ENCODE measurements at regions not wholly inside any gene's neighbourhood (a gene's known extent, or its start where the extent isn't known, plus 50 kb on each side); places are given as distances from the start of the nearest gene placed in this dataset.
"Not testable (repeated sequence)": the region's sequence is repeated elsewhere in the genome, so short reads cannot be mapped to it uniquely, and the experiment has no call there.

DNA sequence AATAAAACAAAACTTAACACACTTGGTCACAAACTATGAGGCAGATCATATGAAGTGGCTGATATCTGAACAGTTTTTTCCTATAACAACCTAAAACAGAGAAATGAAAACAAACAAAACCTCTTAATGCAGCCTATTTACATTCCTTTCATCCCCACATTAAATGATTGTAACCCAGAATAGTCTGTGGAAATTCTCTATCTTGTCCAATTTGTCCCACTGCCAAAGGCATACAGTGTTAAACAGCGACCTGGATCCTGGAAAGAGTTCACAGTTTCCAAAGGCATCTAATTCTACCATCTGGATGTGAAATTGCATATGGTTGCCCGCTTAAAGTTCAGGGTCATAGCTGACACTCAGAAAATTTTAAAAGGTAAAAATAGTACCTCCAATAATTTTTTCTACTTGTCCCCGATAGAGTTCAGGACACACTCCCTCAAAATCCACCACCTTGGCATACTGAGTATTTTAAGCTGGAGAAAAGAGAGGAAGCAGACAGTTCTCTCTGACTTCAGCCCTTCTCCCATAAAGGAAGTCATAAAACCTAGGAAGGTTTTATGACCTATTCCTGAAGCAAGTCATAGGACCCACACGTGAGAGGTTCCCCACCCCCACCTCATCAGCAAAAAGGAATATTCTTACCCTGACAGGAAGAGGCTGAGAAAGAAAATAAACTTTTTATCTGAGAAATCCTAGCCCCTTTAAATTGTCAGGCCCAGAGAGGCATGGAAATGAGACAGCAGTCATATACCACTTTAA lies 270.2 kb downstream of the PAPSS1 start:
- no peaks in the 10 kb centered on the region for H3K36me3 ChIP-seq (ENCODE audit: control insufficient read depth, low read length)
- H3F3A ChIP-seq (ENCODE audit: control insufficient read depth, insufficient read depth) = no peaks in the 10 kb centered on the region

GRCh38 chr4:107442538-107443111 lies 277.4 kb downstream of the PAPSS1 start:
- no peaks in the 10 kb centered on the region for H3K36me3 ChIP-seq (ENCODE audit: control insufficient read depth, low read length)
- TF ChIP-seq CTCF (IDR thresholded peaks at IDR 0.05; ENCODE audit: low read depth, low read length, poor library complexity, severe bottlenecking) (no peak), EZH2phosphoT487 (IDR thresholded peaks at IDR 0.05; ENCODE audit: borderline replicate concordance, low read length) (no peak)
- H4K20me1 ChIP-seq (ENCODE audit: control insufficient read depth, insufficient read depth, low read depth, low read length) = no peaks in the 10 kb centered on the region
- no peaks in the 10 kb centered on the region for H3K9me2 ChIP-seq (replicated peaks; ENCODE audit: control insufficient read depth, low read length)
- no peak overlapping the region for H3K27ac ChIP-seq (ENCODE audit: low read depth, low read length)
- no peaks in the 10 kb centered on the region for H3K27me3 ChIP-seq (ENCODE audit: control insufficient read depth, low read length)
- H3K4me3 ChIP-seq (ENCODE audit: low read length) = no peak overlapping the region
- H3K79me2 ChIP-seq (ENCODE audit: control insufficient read depth, low read length) = no peaks in the 10 kb centered on the region
- no peaks in the 10 kb centered on the region for H3K9me3 ChIP-seq (ENCODE audit: control insufficient read depth, insufficient read depth, low read length)
- no peak overlapping the region for H3K4me2 ChIP-seq (ENCODE audit: low read length)
- no peaks in the 10 kb centered on the region for H3F3A ChIP-seq (ENCODE audit: control insufficient read depth, insufficient read depth)
- no peaks in the 10 kb centered on the region for H3K4me1 ChIP-seq (ENCODE audit: control insufficient read depth, low read length)

More for the DNA sequence above, 270.2 kb downstream of the PAPSS1 start:
- Histone ChIP-seq H3K79me2 (ENCODE audit: control insufficient read depth, low read length) (no peaks in the 10 kb centered on the region), H3K9me3 (ENCODE audit: control insufficient read depth, insufficient read depth, low read length) (no peaks in the 10 kb centered on the region), H3K27ac (ENCODE audit: low read depth, low read length) (no peak overlapping the region), H4K20me1 (ENCODE audit: control insufficient read depth, insufficient read depth, low read depth, low read length) (no peaks in the 10 kb centered on the region), H3K4me2 (ENCODE audit: low read length) (no peak overlapping the region), H3K27me3 (ENCODE audit: control insufficient read depth, low read length) (no peaks in the 10 kb centered on the region), H3K4me1 (ENCODE audit: control insufficient read depth, low read length) (no peaks in the 10 kb centered on the region), H3K9me2 (replicated peaks; ENCODE audit: control insufficient read depth, low read length) (no peaks in the 10 kb centered on the region), H3K4me3 (ENCODE audit: low read length) (no peak overlapping the region)
- TF ChIP-seq EZH2phosphoT487 (IDR thresholded peaks at IDR 0.05; ENCODE audit: borderline replicate concordance, low read length) (no peak), CTCF (IDR thresholded peaks at IDR 0.05; ENCODE audit: low read depth, low read length, poor library complexity, severe bottlenecking) (no peak)

DNA sequence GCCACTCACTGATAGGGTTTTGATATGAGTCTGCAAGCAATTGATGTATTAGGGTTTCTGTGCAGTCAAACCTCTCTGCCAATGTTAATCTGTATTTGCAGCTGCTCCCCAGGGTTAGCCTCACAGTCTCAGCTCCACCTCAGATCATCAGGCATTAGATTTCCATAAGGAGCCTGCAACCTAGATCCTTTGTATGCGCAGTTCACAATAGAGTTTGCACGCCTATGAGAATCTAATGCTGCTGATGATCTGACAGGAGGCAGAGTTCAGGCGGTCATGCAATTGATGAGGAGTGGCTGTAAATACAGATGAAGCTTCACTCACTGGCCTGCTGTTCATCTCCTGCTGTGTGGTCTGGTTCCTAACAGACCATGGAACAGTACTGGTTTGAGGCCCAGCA lies 280.6 kb downstream of the PAPSS1 start:
- no peaks in the 10 kb centered on the region for H4K20me1 ChIP-seq (ENCODE audit: control insufficient read depth, insufficient read depth, low read depth, low read length)
- no peaks in the 10 kb centered on the region for H3K9me3 ChIP-seq (ENCODE audit: control insufficient read depth, insufficient read depth, low read length)
- no peaks in the 10 kb centered on the region for H3K27me3 ChIP-seq (ENCODE audit: control insufficient read depth, low read length)

GRCh38 chr4:107436471-107436870 lies 283.6 kb downstream of the PAPSS1 start:
- H3F3A ChIP-seq (ENCODE audit: control insufficient read depth, insufficient read depth); H3K9me2 ChIP-seq (replicated peaks; ENCODE audit: control insufficient read depth, low read length); H3K9me3 ChIP-seq (ENCODE audit: control insufficient read depth, insufficient read depth, low read length); H3K27ac ChIP-seq (ENCODE audit: low read depth, low read length); H3K36me3 ChIP-seq (ENCODE audit: control insufficient read depth, low read length); H4K20me1 ChIP-seq (ENCODE audit: control insufficient read depth, insufficient read depth, low read depth, low read length); H3K4me2 ChIP-seq (ENCODE audit: low read length); H3K79me2 ChIP-seq (ENCODE audit: control insufficient read depth, low read length); H3K4me3 ChIP-seq (ENCODE audit: low read length); H3K27me3 ChIP-seq (ENCODE audit: control insufficient read depth, low read length); H3K4me1 ChIP-seq (ENCODE audit: control insufficient read depth, low read length): not testable (repeated sequence)

More for the DNA sequence above, 280.6 kb downstream of the PAPSS1 start:
- no peaks in the 10 kb centered on the region for H3K79me2 ChIP-seq (ENCODE audit: control insufficient read depth, low read length)
- no peaks in the 10 kb centered on the region for H3K36me3 ChIP-seq (ENCODE audit: control insufficient read depth, low read length)
- H3K4me3 ChIP-seq (ENCODE audit: low read length) = no peak overlapping the region
- H3K9me2 ChIP-seq (replicated peaks; ENCODE audit: control insufficient read depth, low read length) = no peaks in the 10 kb centered on the region
- TF ChIP-seq CTCF (IDR thresholded peaks at IDR 0.05; ENCODE audit: low read depth, low read length, poor library complexity, severe bottlenecking) = no peak
- no peak for TF ChIP-seq EZH2phosphoT487 (IDR thresholded peaks at IDR 0.05; ENCODE audit: borderline replicate concordance, low read length)
- H3K4me2 ChIP-seq (ENCODE audit: low read length) = no peak overlapping the region
- H3F3A ChIP-seq (ENCODE audit: control insufficient read depth, insufficient read depth) = no peaks in the 10 kb centered on the region
- H3K27ac ChIP-seq (ENCODE audit: low read depth, low read length) = no peak overlapping the region
- no peaks in the 10 kb centered on the region for H3K4me1 ChIP-seq (ENCODE audit: control insufficient read depth, low read length)

All from DOHH2 (cell line).